Natural killer cell (primary cell): ENCODE measurements at regions not wholly inside any gene's neighbourhood (a gene's known extent, or its start where the extent isn't known, plus 50 kb on each side); places are given as distances from the start of the nearest gene placed in this dataset.

Experiments used
- ATAC-seq, 3 donors: fragments of 150-1000 bp in 2 of 3; fragments of 200-7000 bp in 1 of 3; cut with Tn5 transposase; 1 replicate in 1 of 3; 2 replicates in 2 of 3; pipeline ENCODE4 v1.10.0; 2021; ENCODE audit warnings: mild to moderate bottlenecking in 2 of 3, moderate library complexity in 2 of 3
- DNase-seq, 2 donors: peaks; one replicate each; pipeline versions ENCODE4 v3.0.0 to v3.0.0-alpha.2; 2013 to 2021; ENCODE audit warnings: mixed read lengths in 1 of 2
- H3K27ac ChIP-seq: one replicate; pipeline ENCODE4 v1.5.1; 2013; ENCODE audit warnings: mild to moderate bottlenecking, low read length
- H3K27me3 ChIP-seq: one replicate; pipeline ENCODE4 v1.6.1; 2013; ENCODE audit warnings: low read length; ENCODE audit not compliant: control insufficient read depth, insufficient read depth
- H3K36me3 ChIP-seq: one replicate; pipeline ENCODE4 v1.6.1; 2013; ENCODE audit warnings: low read length; ENCODE audit not compliant: control insufficient read depth, insufficient read depth
- H3K4me1 ChIP-seq: one replicate; pipeline ENCODE4 v1.6.1; 2013; ENCODE audit warnings: low read length; ENCODE audit not compliant: control insufficient read depth, insufficient read depth
- H3K4me3 ChIP-seq: one replicate; pipeline ENCODE4 v1.5.1; 2013; ENCODE audit warnings: low read length
- H3K9me3 ChIP-seq: one replicate; pipeline ENCODE4 v1.6.1; 2013; ENCODE audit warnings: low read length; ENCODE audit not compliant: control insufficient read depth, insufficient read depth
- H3K27ac Mint-ChIP-seq, 2 donors: one replicate each; pipeline ENCODE4 v1.8.0; 2022; ENCODE audit warnings: mild to moderate bottlenecking in 2 of 2, mixed read lengths in 2 of 2, moderate library complexity in 1 of 2
- H3K27me3 Mint-ChIP-seq, 2 donors: one replicate each; pipeline ENCODE4 v1.8.0; 2022; ENCODE audit warnings: low read depth in 2 of 2, mixed read lengths in 2 of 2
- H3K36me3 Mint-ChIP-seq: one replicate; pipeline ENCODE4 v1.8.0; 2022; ENCODE audit warnings: mixed read lengths
- H3K4me1 Mint-ChIP-seq, 2 donors: one replicate each; pipeline ENCODE4 v1.8.0; 2022; ENCODE audit warnings: mixed read lengths in 2 of 2
- H3K4me3 Mint-ChIP-seq: one replicate; pipeline ENCODE4 v1.8.0; 2022; ENCODE audit warnings: mild to moderate bottlenecking, moderate library complexity, mixed read lengths
- H3K9me3 Mint-ChIP-seq, 2 donors: one replicate each; pipeline ENCODE4 v1.8.0; 2022; ENCODE audit warnings: mixed read lengths in 2 of 2
- CTCF ChIP-seq: fragments of 200-600 bp; IDR thresholded peaks from one replicate; pipeline ENCODE4 v1.8.0; 2022; ENCODE audit warnings: antibody characterized with exemption
- WGBS: methylation state at CpG from one replicate; pipeline ENCODE4 v1.1.7; 2013; ENCODE audit warnings: missing lambda C conversion rate; ENCODE audit not compliant: insufficient coverage; 5-methylcytosine and 5-hydroxymethylcytosine counted together
- intact Hi-C: fragments of 100-400 bp; cut with micrococcal nuclease; formaldehyde crosslinking; loops from one replicate; pipeline ENCODE4 v1.14.2; 2022

DNA sequence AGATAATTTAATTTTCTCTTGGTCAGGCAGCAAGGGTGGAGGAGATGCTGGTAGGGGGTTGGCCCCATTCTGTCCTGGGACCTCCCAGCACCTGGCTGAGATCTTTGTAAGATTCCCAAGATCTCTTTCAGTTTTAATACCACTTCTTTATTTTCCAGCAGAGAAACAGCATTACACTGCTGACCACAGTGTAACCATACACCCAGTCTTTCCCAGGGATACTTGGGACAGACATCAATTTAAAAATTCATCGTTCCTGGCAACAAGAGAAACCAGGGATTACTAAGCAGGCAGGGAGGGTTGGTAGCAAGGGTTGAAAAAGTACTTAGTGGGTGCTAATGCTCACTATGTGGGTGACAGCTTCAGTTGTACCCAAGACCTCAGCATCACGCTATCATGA, 551.6 kb upstream of the AMELY start:
- no peaks in the 10 kb centered on the region for H3K4me1 Mint-ChIP-seq
- H3K27me3 ChIP-seq, result no peaks in the 10 kb centered on the region
- H3K4me3 Mint-ChIP-seq, result no peak overlapping the region
- H3K36me3 ChIP-seq, result no peaks in the 10 kb centered on the region
- no peak for TF ChIP-seq CTCF
- H3K4me1 ChIP-seq, result no peaks in the 10 kb centered on the region
- H3K4me3 ChIP-seq, result no peak overlapping the region
- H3K9me3 ChIP-seq, result no peaks in the 10 kb centered on the region
- DNase-seq (no peak), ATAC-seq (no peak)
- H3K36me3 Mint-ChIP-seq, result no peaks in the 10 kb centered on the region
- WGBS, result 100% methylated on average over 1 of the region's 2 CpGs
- H3K27me3 Mint-ChIP-seq, result peaks cover 0 to 12% of the 10 kb centered on the region in 2 donors
- H3K27ac Mint-ChIP-seq, result no peak overlapping the region
- no peak overlapping the region for H3K27ac ChIP-seq
- intact Hi-C loops, result no loop called here
- peaks cover 0 to 3% of the 10 kb centered on the region in 2 donors for H3K9me3 Mint-ChIP-seq

GRCh38 chrY:7462657-7463056, 551.1 kb upstream of the AMELY start:
- Histone ChIP-seq H3K27ac (no peak overlapping the region), H3K27me3 (no peaks in the 10 kb centered on the region), H3K9me3 (no peaks in the 10 kb centered on the region), H3K4me3 (no peak overlapping the region), H3K4me1 (no peaks in the 10 kb centered on the region), H3K36me3 (no peaks in the 10 kb centered on the region)
- peaks cover 0 to 12% of the 10 kb centered on the region in 2 donors for H3K27me3 Mint-ChIP-seq
- intact Hi-C loops, result no loop called here
- no peaks in the 10 kb centered on the region for H3K36me3 Mint-ChIP-seq
- ATAC-seq (no peak), DNase-seq (no peak)
- no peak for TF ChIP-seq CTCF
- H3K9me3 Mint-ChIP-seq, result peaks cover 0 to 3% of the 10 kb centered on the region in 2 donors
- no CpG with 5 or more reads among the region's 2 CpGs for WGBS
- no peak overlapping the region for H3K27ac Mint-ChIP-seq
- no peaks in the 10 kb centered on the region for H3K4me1 Mint-ChIP-seq
- H3K4me3 Mint-ChIP-seq, result no peak overlapping the region

DNA sequence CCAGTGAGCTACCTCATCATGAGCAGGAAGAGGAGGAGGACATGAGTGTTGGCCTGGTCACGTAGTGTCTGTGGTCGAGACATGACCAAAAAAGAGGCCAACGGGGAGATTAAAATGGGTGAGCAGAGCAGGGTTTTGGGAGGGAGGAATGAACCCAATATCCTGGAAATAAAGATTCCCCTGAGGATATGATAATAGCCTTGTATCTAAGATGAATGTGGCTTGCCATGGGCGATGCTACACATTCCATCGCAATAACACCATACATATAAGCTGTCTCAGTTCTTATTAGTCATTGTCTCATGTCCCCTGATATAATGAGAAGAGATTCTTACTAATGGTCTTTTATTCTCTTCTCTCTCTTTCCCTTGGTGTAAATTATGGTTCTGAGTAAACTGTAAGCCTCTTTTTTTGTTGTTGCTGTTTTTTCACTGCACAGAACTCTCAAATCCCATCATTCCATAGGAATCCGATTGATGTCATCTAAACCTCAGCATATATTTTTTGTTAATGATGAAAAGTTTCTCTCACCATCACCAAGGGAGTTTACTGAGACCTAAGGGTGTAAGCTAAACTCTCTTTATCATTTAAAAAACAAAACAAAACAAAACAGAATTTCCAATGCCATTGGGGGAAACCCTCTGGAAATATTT, 550.4 kb upstream of the AMELY start:
- no peak for TF ChIP-seq CTCF
- intact Hi-C loops, result no loop called here
- 97% methylated on average over 3 of the region's 6 CpGs for WGBS
- Mint-ChIP-seq H3K4me3 (no peak overlapping the region), H3K9me3 (peaks cover 0 to 3% of the 10 kb centered on the region in 2 donors), H3K36me3 (no peaks in the 10 kb centered on the region), H3K27ac (no peak overlapping the region), H3K27me3 (peaks cover 0 to 12% of the 10 kb centered on the region in 2 donors), H3K4me1 (no peaks in the 10 kb centered on the region)
- ATAC-seq, result no peak
- Histone ChIP-seq H3K9me3 (no peaks in the 10 kb centered on the region), H3K27ac (no peak overlapping the region), H3K27me3 (no peaks in the 10 kb centered on the region), H3K36me3 (no peaks in the 10 kb centered on the region), H3K4me3 (no peak overlapping the region), H3K4me1 (no peaks in the 10 kb centered on the region)
- no peak for DNase-seq

DNA sequence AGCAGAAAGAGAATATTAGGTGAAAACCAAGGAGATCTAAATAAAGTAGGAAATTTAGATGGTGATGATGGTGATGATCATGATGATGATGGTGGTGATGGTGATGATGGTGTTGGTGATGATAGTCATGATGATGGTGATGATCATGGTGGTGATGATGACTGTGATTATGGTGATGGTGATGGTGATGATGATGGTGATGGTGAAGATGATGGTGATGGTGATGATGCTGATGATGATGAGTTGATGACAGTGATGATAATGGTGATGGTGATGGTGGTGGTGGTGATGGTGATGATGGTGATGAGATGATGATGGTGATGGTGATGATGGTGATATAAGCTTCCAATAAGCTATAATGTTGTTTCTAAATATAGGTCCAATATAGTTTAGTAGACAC, 548.2 kb upstream of the AMELY start:
- ATAC-seq (no peak), DNase-seq (no peak)
- H3K4me1 ChIP-seq, result no peaks in the 10 kb centered on the region
- H3K36me3 ChIP-seq, result no peaks in the 10 kb centered on the region
- Mint-ChIP-seq H3K9me3 (peaks cover 0 to 3% of the 10 kb centered on the region in 2 donors), H3K27me3 (peaks cover 0 to 12% of the 10 kb centered on the region in 2 donors), H3K27ac (no peak overlapping the region), H3K4me3 (no peak overlapping the region), H3K4me1 (no peaks in the 10 kb centered on the region), H3K36me3 (no peaks in the 10 kb centered on the region)
- no peak for TF ChIP-seq CTCF
- H3K4me3 ChIP-seq, result no peak overlapping the region
- H3K27ac ChIP-seq, result no peak overlapping the region
- intact Hi-C loops, result no loop called here
- no peaks in the 10 kb centered on the region for H3K9me3 ChIP-seq
- no peaks in the 10 kb centered on the region for H3K27me3 ChIP-seq
